HG02759 (cell line): ENCODE measurements at regions not wholly inside any gene's neighbourhood (a gene's known extent, or its start where the extent isn't known, plus 50 kb on each side); places are given as distances from the start of the nearest gene placed in this dataset.

Experiments used
- ATAC-seq: cut with Tn5 transposase; IDR thresholded peaks from one replicate; pipeline ENCODE4 v1.9.1; 2021; ENCODE audit warnings: mild to moderate bottlenecking, moderate library complexity; ENCODE audit not compliant: unreplicated experiment

GRCh38 chr9:16128003-16128402, 575.2 kb downstream of the CCDC171 start:
- ATAC-seq = no peak

GRCh38 chr9:16131264-16131663, 578.4 kb downstream of the CCDC171 start:
- no peak for ATAC-seq

- ATAC-seq = no peak
Measured at GRCh38 chr9:16132513-16132912, 579.7 kb downstream of the CCDC171 start.

- no peak for ATAC-seq
Measured at GRCh38 chr9:16133032-16133431, 580.2 kb downstream of the CCDC171 start.

- peak; percentile 85 for ATAC-seq
Measured at GRCh38 chr9:16133556-16134227, 580.8 kb downstream of the CCDC171 start.

GRCh38 chr9:16134351-16134750, 581.5 kb downstream of the CCDC171 start:
- no peak for ATAC-seq

GRCh38 chr9:16135968-16136367, 583.1 kb downstream of the CCDC171 start:
- ATAC-seq = no peak

- ATAC-seq = no peak
Measured at GRCh38 chr9:16136451-16136850, 583.6 kb downstream of the CCDC171 start.

- ATAC-seq = no peak
Measured at GRCh38 chr9:16136961-16137360, 584.1 kb downstream of the CCDC171 start.

GRCh38 chr9:16138561-16139491, 586.0 kb downstream of the CCDC171 start:
- no peak for ATAC-seq

GRCh38 chr9:16139774-16140173, 586.9 kb downstream of the CCDC171 start:
- ATAC-seq = no peak

- ATAC-seq = no peak
Measured at GRCh38 chr9:16143310-16143709, 590.5 kb downstream of the CCDC171 start.

- ATAC-seq = no peak
Measured at GRCh38 chr9:16143947-16144890, 591.4 kb downstream of the CCDC171 start.

GRCh38 chr9:16145196-16145950, 592.5 kb downstream of the CCDC171 start:
- no peak for ATAC-seq

- no peak for ATAC-seq
Measured at GRCh38 chr9:16147726-16148125, 594.9 kb downstream of the CCDC171 start.

GRCh38 chr9:16150501-16150900, 597.7 kb downstream of the CCDC171 start:
- no peak for ATAC-seq

GRCh38 chr9:16150938-16151650, 598.3 kb downstream of the CCDC171 start:
- ATAC-seq = no peak

GRCh38 chr9:16152276-16153101, 599.6 kb downstream of the CCDC171 start:
- ATAC-seq = no peak

- ATAC-seq = no peak
Measured at GRCh38 chr9:16153221-16153620, 600.4 kb downstream of the CCDC171 start.
